IMR-90 (cell line): ENCODE measurements at regions not wholly inside any gene's neighbourhood (a gene's known extent, or its start where the extent isn't known, plus 50 kb on each side); places are given as distances from the start of the nearest gene placed in this dataset.

Experiments used
- ATAC-seq: fragments of 200-7000 bp; cut with Tn5 transposase; 2 replicates; pipeline ENCODE4 v1.9.1; 2020; ENCODE audit warnings: low read depth, mild to moderate bottlenecking, moderate library complexity
- BruUV-seq: library from RNA; stranded (reverse); fragments of 400-500 nt; replicated peaks from 2 replicates; lab custom pipeline; 2021; lab: Mats Ljungman, UMichigan
- CTCF ChIA-PET: fragments of 300-600 bp; formaldehyde crosslinking; extraction: SDS; loops from one replicate; lab custom pipeline; 2021; ENCODE audit warnings: antibody characterized with exemption; lab: Yijun Ruan, JAX
- POLR2A ChIA-PET: fragments of 300-600 bp; sonication (Branson Sonifier 250); formaldehyde crosslinking; loops from one replicate; lab custom pipeline; 2022; ENCODE audit warnings: antibody characterized with exemption; ENCODE audit not compliant: unreplicated experiment; lab: Charles Lee
- DNase-seq: peaks from one replicate; pipeline ENCODE4 v3.0.0; 2013
- H2AFZ ChIP-seq: replicated peaks from 2 replicates; pipeline ENCODE3; 2013; ENCODE audit warnings: low read length, mild to moderate bottlenecking; ENCODE audit not compliant: poor library complexity
- H2AK5ac ChIP-seq: 2 replicates; pipeline ENCODE4 v1.6.1; 2013; ENCODE audit warnings: low read depth, low read length, inconsistent platforms
- H2AK9ac ChIP-seq: replicated peaks from 2 replicates; pipeline ENCODE3; 2013; ENCODE audit warnings: mild to moderate bottlenecking, low read depth, low read length, moderate library complexity; ENCODE audit not compliant: poor library complexity
- H2BK120ac ChIP-seq: 2 replicates; pipeline ENCODE4 v1.6.1; 2013; ENCODE audit warnings: low read depth, low read length, inconsistent platforms
- H2BK15ac ChIP-seq: 3 replicates; pipeline ENCODE4 v1.6.1; 2013; ENCODE audit warnings: low read depth, low read length, inconsistent platforms
- H2BK20ac ChIP-seq: 2 replicates; pipeline ENCODE4 v1.6.1; 2013; ENCODE audit warnings: low read depth, mild to moderate bottlenecking, inconsistent platforms, low read length, moderate library complexity
- H2BK5ac ChIP-seq: 2 replicates; pipeline ENCODE4 v1.6.1; 2013; ENCODE audit warnings: mild to moderate bottlenecking, low read depth, low read length, inconsistent platforms; ENCODE audit not compliant: poor library complexity, severe bottlenecking
- H3K14ac ChIP-seq: replicated peaks from 2 replicates; pipeline ENCODE4 v1.6.1; 2013; ENCODE audit warnings: low read depth, low read length, inconsistent platforms
- H3K18ac ChIP-seq: 2 replicates; pipeline ENCODE4 v1.6.1; 2013; ENCODE audit warnings: low read depth, low read length, control low read depth
- H3K23ac ChIP-seq: 2 replicates; pipeline ENCODE4 v1.6.1; 2013; ENCODE audit warnings: low read depth, low read length, inconsistent platforms
- H3K27ac ChIP-seq: 2 replicates; pipeline ENCODE4 v1.5.1; 2013; ENCODE audit warnings: mild to moderate bottlenecking, control low read depth, low read length; ENCODE audit not compliant: insufficient read depth
- H3K27me3 ChIP-seq: 2 replicates; pipeline ENCODE4 v1.6.1; 2013; ENCODE audit warnings: low read length; ENCODE audit not compliant: control insufficient read depth, insufficient read depth
- H3K36me3 ChIP-seq: 2 replicates; pipeline ENCODE4 v1.6.1; 2013; ENCODE audit warnings: low read length, mixed read lengths; ENCODE audit not compliant: control insufficient read depth, insufficient read depth
- H3K4ac ChIP-seq: 2 replicates; pipeline ENCODE4 v1.6.1; 2013; ENCODE audit warnings: low read depth, low read length, inconsistent platforms
- H3K4me1 ChIP-seq: 2 replicates; pipeline ENCODE4 v1.6.1; 2013; ENCODE audit warnings: low read length, mixed read lengths; ENCODE audit not compliant: control insufficient read depth, insufficient read depth
- H3K4me2 ChIP-seq: 2 replicates; pipeline ENCODE4 v1.6.1; 2013; ENCODE audit warnings: low read depth, mild to moderate bottlenecking, control low read depth, low read length, moderate library complexity
- H3K4me3 ChIP-seq: 2 replicates; pipeline ENCODE4 v1.5.1; 2013; ENCODE audit warnings: low read depth, mild to moderate bottlenecking, control low read depth, low read length, moderate library complexity; ENCODE audit not compliant: insufficient read depth
- H3K56ac ChIP-seq: 2 replicates; pipeline ENCODE4 v1.6.1; 2013; ENCODE audit warnings: low read length, inconsistent platforms; ENCODE audit not compliant: insufficient read depth; ENCODE audit errors: extremely low read depth
- H3K79me1 ChIP-seq, 2 experiments: 2 replicates each; pipeline ENCODE4 v1.6.1; 2013; ENCODE audit warnings: low read length in 2 of 2, inconsistent platforms in 1 of 2, low read depth in 1 of 2
- H3K9ac ChIP-seq: 2 replicates; pipeline ENCODE4 v1.6.1; 2013; ENCODE audit warnings: low read depth, low read length, control low read depth
- H3K9me1 ChIP-seq: 2 replicates; pipeline ENCODE4 v1.6.1; 2013; ENCODE audit warnings: low read length, inconsistent platforms; ENCODE audit not compliant: insufficient read depth
- H3K9me3 ChIP-seq: 2 replicates; pipeline ENCODE4 v1.6.1; 2013; ENCODE audit warnings: low read length; ENCODE audit not compliant: control insufficient read depth, insufficient read depth
- H4K20me1 ChIP-seq: 2 replicates; pipeline ENCODE4 v1.6.1; 2013; ENCODE audit warnings: low read length, inconsistent platforms; ENCODE audit not compliant: insufficient read depth
- H4K5ac ChIP-seq: 2 replicates; pipeline ENCODE4 v1.6.1; 2013; ENCODE audit warnings: mild to moderate bottlenecking, low read depth, low read length, control low read depth
- H4K8ac ChIP-seq, 2 experiments: 2 replicates each; pipeline ENCODE4 v1.6.1; 2013; ENCODE audit warnings: low read depth in 2 of 2, low read length in 2 of 2, control low read depth in 1 of 2, inconsistent platforms in 1 of 2
- H4K91ac ChIP-seq: 2 replicates; pipeline ENCODE4 v1.6.1; 2013; ENCODE audit warnings: low read depth, low read length, inconsistent platforms; ENCODE audit not compliant: insufficient read depth
- MAZ ChIP-seq: IDR thresholded peaks from 2 replicates; pipeline ENCODE4 v1.6.1; 2012; ENCODE audit warnings: low read depth, mild to moderate bottlenecking, low read length, improper control_type of control experiment, moderate library complexity, borderline replicate concordance
- NFE2L2 ChIP-seq: fragments of 150-350 bp; IDR thresholded peaks from 2 replicates; pipeline ENCODE4 v1.6.1; 2016; ENCODE audit warnings: low read depth, mild to moderate bottlenecking, low read length
- RFX5 ChIP-seq: IDR thresholded peaks from 2 replicates; pipeline ENCODE4 v1.8.0; 2012; ENCODE audit warnings: low read depth, mild to moderate bottlenecking, low read length, moderate library complexity
- SMC3 ChIP-seq: fragments of 150-350 bp; IDR thresholded peaks from 2 replicates; pipeline ENCODE4 v1.6.1; 2016; ENCODE audit warnings: low read depth, mild to moderate bottlenecking, antibody characterized with exemption, low read length, moderate library complexity
- WGBS, 2 experiments: methylation state at CpG; one replicate each; pipeline versions ENCODE4 v1.1.5 to v1.1.7; 2013; ENCODE audit warnings: missing lambda C conversion rate in 2 of 2; ENCODE audit not compliant: insufficient read length in 1 of 2; ENCODE audit errors: extremely low coverage in 2 of 2; 5-methylcytosine and 5-hydroxymethylcytosine counted together
- dilution Hi-C: fragments of 300-500 bp; cut with HindIII; formaldehyde crosslinking; loops from one replicate; pipeline ENCODE4 v1.14.3; 2018; ENCODE audit warnings: low sequenced_read_pairs; ENCODE audit not compliant: unreplicated experiment
- in situ Hi-C: fragments of 300-500 bp; cut with MboI; formaldehyde crosslinking; loops from 3 replicates; pipeline ENCODE4 v1.14.3; 2019; ENCODE audit warnings: low sequenced_read_pairs, inconsistent platforms, mixed read lengths
- intact Hi-C: fragments of 100-400 bp; cut with micrococcal nuclease; formaldehyde crosslinking; loops from 2 replicates; pipeline ENCODE4 v1.10.0; 2022
- TF ChIP-seq, protein P1 (sequence below): fragments of 150-350 bp; IDR thresholded peaks from 2 replicates; pipeline ENCODE4 v1.6.1; 2017; ENCODE audit warnings: mild to moderate bottlenecking, antibody characterized with exemption, low read length, low read depth
- TF ChIP-seq, protein P2 (sequence below): fragments of 150-350 bp; IDR thresholded peaks from 2 replicates; pipeline ENCODE4 v1.6.1; 2016; ENCODE audit warnings: low read depth, mild to moderate bottlenecking, low read length, moderate library complexity, borderline replicate concordance

DNA sequence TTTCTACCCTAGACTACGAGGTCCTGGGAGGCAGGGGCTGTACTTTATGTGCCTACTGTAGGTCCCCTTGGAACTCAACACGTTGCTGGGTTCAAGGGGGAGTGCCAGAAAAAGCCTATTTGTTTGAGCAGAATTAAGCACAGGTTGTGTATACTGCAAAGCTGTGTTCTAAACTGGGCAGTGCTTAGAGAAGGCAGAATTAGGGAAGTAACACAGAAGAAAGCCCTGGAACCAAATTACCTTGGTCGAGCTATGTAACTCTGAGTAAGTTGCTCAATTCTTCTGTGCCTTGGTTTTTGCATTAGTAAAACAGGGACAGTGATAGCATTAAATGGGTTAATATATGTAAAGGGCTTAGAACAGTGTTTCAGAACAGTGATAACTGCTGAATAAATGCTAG lies 245.0 kb upstream of the SFRP2 start:
- no peaks in the 10 kb centered on the region for H4K20me1 ChIP-seq
- H3K27me3 ChIP-seq, result no peaks in the 10 kb centered on the region
- H3K9ac ChIP-seq, result no peak overlapping the region
- H4K91ac ChIP-seq, result no peak overlapping the region
- no peak overlapping the region for H2BK20ac ChIP-seq
- ATAC-seq (no peak), DNase-seq (no peak)
- H3K4me2 ChIP-seq, result no peak overlapping the region
- no peak overlapping the region for H3K27ac ChIP-seq
- ChIA-PET POLR2A (no interaction called here), CTCF (no interaction called here)
- WGBS, 2 experiments, result 0% methylated on average over 2 of the region's 3 CpGs; no CpG with 5 or more reads in 1 of the 2 experiments
- no peaks in the 10 kb centered on the region for H3K36me3 ChIP-seq
- H2BK15ac ChIP-seq, result no peak overlapping the region
- no peak overlapping the region for H4K8ac ChIP-seq
- H3K9me1 ChIP-seq, result no peaks in the 10 kb centered on the region
- no peaks in the 10 kb centered on the region for H3K4me1 ChIP-seq
- intact Hi-C loops, result no loop called here
- no peak overlapping the region for H3K56ac ChIP-seq
- no peak overlapping the region for H3K14ac ChIP-seq
- no peak overlapping the region for H2AK9ac ChIP-seq
- no peak overlapping the region for H3K4ac ChIP-seq
- BruUV-seq, result no TSS peak
- H2AFZ ChIP-seq, result no peak overlapping the region
- H2BK5ac ChIP-seq, result no peak overlapping the region
- H3K4me3 ChIP-seq, result no peak overlapping the region
- peaks cover 4% of the 10 kb centered on the region; the same call in 1 of the 2 replicates for H3K9me3 ChIP-seq
- H3K79me1 ChIP-seq, result no peaks in the 10 kb centered on the region
- no peak overlapping the region for H4K5ac ChIP-seq
- dilution Hi-C loops, result no loop called here
- TF ChIP-seq, protein P1, sequence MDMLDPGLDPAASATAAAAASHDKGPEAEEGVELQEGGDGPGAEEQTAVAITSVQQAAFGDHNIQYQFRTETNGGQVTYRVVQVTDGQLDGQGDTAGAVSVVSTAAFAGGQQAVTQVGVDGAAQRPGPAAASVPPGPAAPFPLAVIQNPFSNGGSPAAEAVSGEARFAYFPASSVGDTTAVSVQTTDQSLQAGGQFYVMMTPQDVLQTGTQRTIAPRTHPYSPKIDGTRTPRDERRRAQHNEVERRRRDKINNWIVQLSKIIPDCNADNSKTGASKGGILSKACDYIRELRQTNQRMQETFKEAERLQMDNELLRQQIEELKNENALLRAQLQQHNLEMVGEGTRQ, result no peak
- no peak for TF ChIP-seq RFX5
- no peak for TF ChIP-seq MAZ
- TF ChIP-seq, protein P2, sequence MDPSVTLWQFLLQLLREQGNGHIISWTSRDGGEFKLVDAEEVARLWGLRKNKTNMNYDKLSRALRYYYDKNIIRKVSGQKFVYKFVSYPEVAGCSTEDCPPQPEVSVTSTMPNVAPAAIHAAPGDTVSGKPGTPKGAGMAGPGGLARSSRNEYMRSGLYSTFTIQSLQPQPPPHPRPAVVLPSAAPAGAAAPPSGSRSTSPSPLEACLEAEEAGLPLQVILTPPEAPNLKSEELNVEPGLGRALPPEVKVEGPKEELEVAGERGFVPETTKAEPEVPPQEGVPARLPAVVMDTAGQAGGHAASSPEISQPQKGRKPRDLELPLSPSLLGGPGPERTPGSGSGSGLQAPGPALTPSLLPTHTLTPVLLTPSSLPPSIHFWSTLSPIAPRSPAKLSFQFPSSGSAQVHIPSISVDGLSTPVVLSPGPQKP, result no peak
- TF ChIP-seq SMC3, result no peak
- no peak for TF ChIP-seq NFE2L2
- in situ Hi-C loops, result no loop called here
- no peak overlapping the region for H2BK120ac ChIP-seq
- H3K23ac ChIP-seq, result no peak overlapping the region
- no peak overlapping the region for H3K18ac ChIP-seq
- no peak overlapping the region for H2AK5ac ChIP-seq
